Right ventricle myocardium superior (tissue), 1 donor: ENCODE measurements at regions not wholly inside any gene's neighbourhood (a gene's known extent, or its start where the extent isn't known, plus 50 kb on each side); places are given as distances from the start of the nearest gene placed in this dataset.
"Not testable (repeated sequence)": the region's sequence is repeated elsewhere in the genome, so short reads cannot be mapped to it uniquely, and the experiment has no call there.

ENCODE experiments used
- ATAC-seq: fragments of 200-7000 bp; cut with Tn5 transposase; one replicate; pipeline ENCODE4 v1.9.1; 2020; ENCODE audit warnings: mild to moderate bottlenecking; ENCODE audit not compliant: poor library complexity
- DNase-seq: peaks from one replicate; pipeline ENCODE4 v3.0.0-alpha.2; 2020
- intact Hi-C: fragments of 100-400 bp; cut with DNase I; formaldehyde crosslinking; loops from one replicate; pipeline ENCODE4 v1.11.2; 2022
- donor health status: DM: no; HTN: yes; CAD: no; lungs with severe emphysema.

- intact Hi-C loops, result no loop called here
- ATAC-seq (no peak), DNase-seq (no peak)
Measured at GRCh38 chr19:27824108-27824507, 1388.8 kb downstream of the UQCRFS1 start.

DNA sequence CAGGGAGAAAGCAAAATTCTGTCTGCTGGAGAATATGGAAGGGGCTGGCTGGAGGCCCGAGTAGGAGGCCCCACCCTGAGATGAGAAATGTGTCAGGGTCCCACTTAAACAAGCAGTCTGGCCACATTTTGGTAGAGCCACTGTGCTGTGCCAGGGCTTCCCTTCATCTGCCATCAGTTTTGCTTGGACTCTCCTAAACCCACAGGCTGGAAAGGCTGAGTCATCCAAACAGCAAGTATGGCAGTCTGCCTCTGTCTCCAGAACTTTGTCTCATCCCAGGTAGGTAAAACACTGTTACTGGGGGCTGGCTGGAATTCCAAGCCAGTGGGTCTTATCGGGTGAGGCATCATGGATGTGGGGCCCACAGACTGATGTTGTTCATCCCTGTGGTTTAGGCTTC is 1390.6 kb downstream of the UQCRFS1 start:
- ATAC-seq, result no peak
- DNase-seq, result no peak
- intact Hi-C loops, result no loop called here

GRCh38 chr19:27821418-27822018 is 1391.4 kb downstream of the UQCRFS1 start:
- intact Hi-C loops, result no loop called here
- DNase-seq (no peak), ATAC-seq (no peak)

DNA sequence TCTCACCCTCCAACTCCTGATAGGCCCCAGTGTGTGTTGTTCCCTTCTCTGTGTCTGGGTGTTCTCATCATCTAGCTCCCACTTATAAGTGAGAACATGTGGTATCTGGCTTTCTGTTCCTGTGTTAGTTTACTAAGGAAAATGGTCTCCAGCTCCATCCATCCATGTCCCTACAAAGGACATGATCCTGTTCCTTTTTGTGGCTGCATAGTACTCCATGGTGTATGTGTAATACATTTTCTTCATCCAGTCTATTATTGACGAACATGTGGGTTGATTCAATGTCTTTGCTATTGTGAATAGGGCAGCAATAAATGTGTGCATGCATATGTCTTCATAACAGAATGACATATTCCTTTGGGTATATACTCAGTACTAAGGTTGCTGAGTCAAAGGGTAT is 1397.0 kb downstream of the UQCRFS1 start:
- no peak for DNase-seq
- intact Hi-C loops, result no loop called here
- no peak for ATAC-seq

DNA sequence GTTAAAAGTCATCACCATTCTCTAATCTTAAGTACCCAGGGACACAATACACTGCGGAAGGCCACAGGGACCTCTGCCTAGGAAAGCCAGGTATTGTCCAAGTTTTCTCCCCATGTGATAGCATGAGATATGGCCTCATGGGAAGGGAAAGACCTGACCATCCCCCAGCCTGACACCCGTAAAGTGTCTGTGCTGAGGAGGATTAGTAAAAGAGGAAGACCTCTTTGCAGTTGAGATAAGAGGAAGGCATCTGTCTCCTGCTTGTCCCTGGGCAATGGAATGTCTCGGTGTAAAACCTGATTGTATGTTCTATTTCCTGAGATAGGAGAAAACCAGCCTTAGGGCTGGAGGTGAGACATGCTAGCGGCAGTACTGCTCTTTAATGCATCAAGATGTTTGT is 1398.1 kb downstream of the UQCRFS1 start:
- intact Hi-C loops, result not testable (repeated sequence)

DNA sequence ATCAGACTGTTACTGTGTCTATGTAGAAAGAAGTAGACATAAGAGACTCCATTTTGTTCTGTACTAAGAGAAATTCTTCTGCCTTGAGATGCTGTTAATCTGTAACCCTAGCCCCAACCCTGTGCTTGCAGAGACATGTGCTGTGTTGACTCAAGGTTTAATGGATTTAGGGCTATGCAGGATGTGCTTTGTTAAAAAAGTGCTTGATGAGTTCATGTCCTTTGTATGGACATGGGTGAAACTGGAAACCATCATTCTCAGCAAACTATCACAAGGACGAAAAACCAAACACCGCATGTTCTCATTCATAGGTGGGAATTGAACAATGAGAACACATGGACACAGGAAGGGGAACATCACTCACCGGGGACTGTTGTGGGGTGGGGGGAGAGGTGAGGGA is 1398.7 kb downstream of the UQCRFS1 start:
- DNase-seq, intact Hi-C loops, ATAC-seq: not testable (repeated sequence)

More for the DNA sequence above, 1398.1 kb downstream of the UQCRFS1 start:
- ATAC-seq, DNase-seq: not testable (repeated sequence)

- ATAC-seq, result no peak
- intact Hi-C loops, result no loop called here
- no peak for DNase-seq
Measured at GRCh38 chr19:27806471-27807070, 1406.4 kb downstream of the UQCRFS1 start.

GRCh38 chr19:27805848-27806247 is 1407.1 kb downstream of the UQCRFS1 start:
- intact Hi-C loops, result no loop called here
- DNase-seq (no peak), ATAC-seq (no peak)

GRCh38 chr19:27802293-27802692 is 1410.7 kb downstream of the UQCRFS1 start:
- ATAC-seq, intact Hi-C loops: not testable (repeated sequence)
- DNase-seq, result peak; percentile 52

DNA sequence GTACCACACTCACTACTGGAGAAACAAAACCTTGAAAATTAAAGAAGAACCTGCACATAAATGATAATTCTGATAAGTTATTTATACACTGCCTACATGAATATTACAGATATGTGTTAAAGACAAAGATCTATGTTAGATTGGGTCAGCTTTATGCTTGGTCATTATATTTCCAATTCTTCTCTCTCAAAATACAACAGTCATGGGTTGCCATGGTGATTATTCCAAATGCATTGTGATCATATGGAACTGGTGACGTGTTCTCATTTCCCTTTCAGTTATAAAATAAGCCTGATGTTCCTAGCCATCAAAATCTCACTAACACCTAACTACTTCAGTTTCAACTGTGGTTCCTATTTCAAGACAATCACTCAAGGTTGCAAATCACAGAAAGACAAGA is 1416.4 kb downstream of the UQCRFS1 start:
- ATAC-seq (no peak), DNase-seq (no peak)
- intact Hi-C loops, result no loop called here

GRCh38 chr19:27796073-27796472 is 1416.9 kb downstream of the UQCRFS1 start:
- ATAC-seq (no peak), DNase-seq (no peak)
- intact Hi-C loops, result no loop called here

DNA sequence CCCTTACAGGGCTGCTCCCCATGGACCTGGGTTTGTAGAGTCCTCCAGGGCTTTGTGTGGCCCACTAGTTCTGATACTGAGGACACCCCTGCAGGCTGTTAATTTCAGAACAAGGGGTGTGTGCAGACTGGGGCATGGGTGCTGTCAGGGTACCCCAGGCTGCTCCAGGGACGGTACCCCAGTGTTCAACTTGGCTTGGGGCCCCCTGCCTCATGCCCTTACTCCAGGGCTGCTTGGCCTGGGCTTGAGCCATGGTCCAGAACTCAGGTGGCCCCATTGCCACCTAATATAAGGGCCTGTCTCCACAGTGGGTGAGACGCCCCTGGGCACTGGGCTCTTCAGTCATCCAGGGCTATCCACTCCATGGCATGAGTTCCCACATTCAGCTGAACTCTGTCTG is 1417.6 kb downstream of the UQCRFS1 start:
- no peak for DNase-seq
- ATAC-seq, result no peak
- intact Hi-C loops, result no loop called here

- DNase-seq (no peak), ATAC-seq (peak; percentile 6)
- intact Hi-C loops, result loop anchor here (5.0 kb wide), 1 partner anchor 47 kb away; no protein-coding TSS in a partner anchor
Measured at GRCh38 chr19:27794494-27795042, 1418.4 kb downstream of the UQCRFS1 start.

- intact Hi-C loops, result loop anchor here (5.0 kb wide), 1 partner anchor 47 kb away; no protein-coding TSS in a partner anchor
- peak; percentile 96 for DNase-seq
- peak; percentile 98 for ATAC-seq
Measured at GRCh38 chr19:27793644-27794493, 1419.1 kb downstream of the UQCRFS1 start.

- peak; percentile 80 for DNase-seq
- intact Hi-C loops, result loop anchor here (5.0 kb wide), 1 partner anchor 46 kb away; no protein-coding TSS in a partner anchor
- ATAC-seq, result peak; percentile 83
Measured at GRCh38 chr19:27793128-27793643, 1419.8 kb downstream of the UQCRFS1 start.

GRCh38 chr19:27792576-27793127 is 1420.3 kb downstream of the UQCRFS1 start:
- intact Hi-C loops, result loop anchor here (5.0 kb wide), 1 partner anchor 45 kb away; no protein-coding TSS in a partner anchor
- DNase-seq (no peak), ATAC-seq (no peak)

GRCh38 chr19:27780367-27781075 is 1432.4 kb downstream of the UQCRFS1 start:
- ATAC-seq (no peak), DNase-seq (no peak)
- intact Hi-C loops, result no loop called here

DNA sequence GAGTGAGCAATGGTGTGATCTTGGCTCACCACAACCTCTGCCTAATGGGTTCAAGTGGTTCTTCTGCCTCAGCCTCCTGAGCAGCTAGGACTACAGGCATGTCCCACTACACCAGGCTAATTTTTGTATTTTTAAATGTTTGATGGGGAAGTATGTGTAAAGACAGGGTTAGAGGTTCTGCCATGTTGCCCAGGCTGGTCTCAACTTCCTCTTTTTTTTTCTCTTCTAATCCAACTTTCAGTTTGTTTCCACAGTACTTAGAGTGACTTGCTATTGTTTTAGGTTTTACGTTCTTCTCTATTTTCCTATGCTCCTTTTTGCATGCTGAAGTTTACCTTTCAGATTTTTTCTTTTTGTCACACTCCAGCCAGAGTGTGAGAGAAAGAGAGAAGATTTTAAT is 1433.0 kb downstream of the UQCRFS1 start:
- intact Hi-C loops, result no loop called here
- DNase-seq (no peak), ATAC-seq (no peak)
